GM19397 (cell line): ENCODE measurements at regions not wholly inside any gene's neighbourhood (a gene's known extent, or its start where the extent isn't known, plus 50 kb on each side); places are given as distances from the start of the nearest gene placed in this dataset.

ENCODE experiments used
- ATAC-seq: cut with Tn5 transposase; IDR thresholded peaks from one replicate; pipeline ENCODE4 v1.9.1; 2021; ENCODE audit warnings: mild to moderate bottlenecking, moderate library complexity; ENCODE audit not compliant: unreplicated experiment

- no peak for ATAC-seq
Measured at GRCh38 chr10:128280271-128280670, 154.0 kb upstream of the MKI67 start.

GRCh38 chr10:128281343-128281742 lies 155.1 kb upstream of the MKI67 start:
- ATAC-seq, result no peak

GRCh38 chr10:128281861-128282260 lies 155.6 kb upstream of the MKI67 start:
- no peak for ATAC-seq

- ATAC-seq, result no peak
Measured at GRCh38 chr10:128286141-128286761, 160.0 kb upstream of the MKI67 start.

- no peak for ATAC-seq
Measured at GRCh38 chr10:128286762-128287500, 160.7 kb upstream of the MKI67 start.

GRCh38 chr10:128287921-128288320 lies 161.7 kb upstream of the MKI67 start:
- ATAC-seq, result no peak

- ATAC-seq, result no peak
Measured at GRCh38 chr10:128289621-128290020, 163.4 kb upstream of the MKI67 start.

GRCh38 chr10:128295003-128295402 lies 168.8 kb upstream of the MKI67 start:
- ATAC-seq, result no peak

- ATAC-seq, result no peak
Measured at GRCh38 chr10:128296253-128297007, 170.2 kb upstream of the MKI67 start.

- ATAC-seq, result no peak
Measured at GRCh38 chr10:128297709-128298378, 171.6 kb upstream of the MKI67 start.

- ATAC-seq, result no peak
Measured at GRCh38 chr10:128298587-128298986, 172.4 kb upstream of the MKI67 start.

GRCh38 chr10:128300290-128300824 lies 174.1 kb upstream of the MKI67 start:
- no peak for ATAC-seq

- ATAC-seq, result no peak
Measured at GRCh38 chr10:128301051-128301450, 174.8 kb upstream of the MKI67 start.

GRCh38 chr10:128302808-128303207 lies 176.6 kb upstream of the MKI67 start:
- ATAC-seq, result no peak

GRCh38 chr10:128304271-128304670 lies 178.0 kb upstream of the MKI67 start:
- ATAC-seq, result no peak

GRCh38 chr10:128305601-128306345 lies 179.6 kb upstream of the MKI67 start:
- ATAC-seq, result no peak

- ATAC-seq, result no peak
Measured at GRCh38 chr10:128306535-128306934, 180.3 kb upstream of the MKI67 start.

- no peak for ATAC-seq
Measured at GRCh38 chr10:128306966-128307365, 180.7 kb upstream of the MKI67 start.

- ATAC-seq, result no peak
Measured at GRCh38 chr10:128307820-128308219, 181.6 kb upstream of the MKI67 start.

GRCh38 chr10:128310971-128311658 lies 184.9 kb upstream of the MKI67 start:
- ATAC-seq, result no peak
